ENCODE measurements at regions not wholly inside any gene's neighbourhood (a gene's known extent, or its start where the extent isn't known, plus 50 kb on each side); places are given as distances from the start of the nearest gene placed in this dataset.

GRCh38 chr13:52947921-52948373 lies 80.7 kb upstream of the OLFM4 start:
- Histone ChIP-seq H3K9me3 (no peaks in the 10 kb centered on the region), H3K27me3 (peaks cover 0 to 12% (median 0%) of the 10 kb centered on the region in 7 donors), H3K4me1 (peaks cover 0 to 23% (median 0%) of the 10 kb centered on the region in 9 donors), H3K4me3 (no peak overlapping the region), H3K36me3 (no peaks in the 10 kb centered on the region), H3K27ac (no peak overlapping the region)
- TF ChIP-seq, protein P1, sequence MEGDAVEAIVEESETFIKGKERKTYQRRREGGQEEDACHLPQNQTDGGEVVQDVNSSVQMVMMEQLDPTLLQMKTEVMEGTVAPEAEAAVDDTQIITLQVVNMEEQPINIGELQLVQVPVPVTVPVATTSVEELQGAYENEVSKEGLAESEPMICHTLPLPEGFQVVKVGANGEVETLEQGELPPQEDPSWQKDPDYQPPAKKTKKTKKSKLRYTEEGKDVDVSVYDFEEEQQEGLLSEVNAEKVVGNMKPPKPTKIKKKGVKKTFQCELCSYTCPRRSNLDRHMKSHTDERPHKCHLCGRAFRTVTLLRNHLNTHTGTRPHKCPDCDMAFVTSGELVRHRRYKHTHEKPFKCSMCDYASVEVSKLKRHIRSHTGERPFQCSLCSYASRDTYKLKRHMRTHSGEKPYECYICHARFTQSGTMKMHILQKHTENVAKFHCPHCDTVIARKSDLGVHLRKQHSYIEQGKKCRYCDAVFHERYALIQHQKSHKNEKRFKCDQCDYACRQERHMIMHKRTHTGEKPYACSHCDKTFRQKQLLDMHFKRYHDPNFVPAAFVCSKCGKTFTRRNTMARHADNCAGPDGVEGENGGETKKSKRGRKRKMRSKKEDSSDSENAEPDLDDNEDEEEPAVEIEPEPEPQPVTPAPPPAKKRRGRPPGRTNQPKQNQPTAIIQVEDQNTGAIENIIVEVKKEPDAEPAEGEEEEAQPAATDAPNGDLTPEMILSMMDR (IDR thresholded peaks at IDR 0.05), result no peak
- ATAC-seq (no peak), DNase-seq (no peak)
- intact Hi-C loops (cut with DNase I), result no loop called here
- 53 to 56% methylated on average over 4 of the region's 4 CpGs for WGBS, 2 donors

- H3K36me3 ChIP-seq, result no peaks in the 10 kb centered on the region
- 51 to 90% methylated on average over 3 of the region's 3 CpGs for WGBS, 2 donors
- H3K4me3 ChIP-seq, result no peak overlapping the region
- peaks cover 0 to 22% (median 0%) of the 10 kb centered on the region in 9 donors for H3K4me1 ChIP-seq
- TF ChIP-seq, protein P1 (IDR thresholded peaks at IDR 0.05), result no peak
- H3K27me3 ChIP-seq, result peaks cover 0 to 12% (median 0%) of the 10 kb centered on the region in 7 donors
- DNase-seq (no peak), ATAC-seq (no peak)
- no peaks in the 10 kb centered on the region for H3K9me3 ChIP-seq
- intact Hi-C loops (cut with DNase I), result no loop called here
- no peak overlapping the region for H3K27ac ChIP-seq
These were observed 83.3 kb upstream of the OLFM4 start for GRCh38 chr13:52945348-52945747.

DNA sequence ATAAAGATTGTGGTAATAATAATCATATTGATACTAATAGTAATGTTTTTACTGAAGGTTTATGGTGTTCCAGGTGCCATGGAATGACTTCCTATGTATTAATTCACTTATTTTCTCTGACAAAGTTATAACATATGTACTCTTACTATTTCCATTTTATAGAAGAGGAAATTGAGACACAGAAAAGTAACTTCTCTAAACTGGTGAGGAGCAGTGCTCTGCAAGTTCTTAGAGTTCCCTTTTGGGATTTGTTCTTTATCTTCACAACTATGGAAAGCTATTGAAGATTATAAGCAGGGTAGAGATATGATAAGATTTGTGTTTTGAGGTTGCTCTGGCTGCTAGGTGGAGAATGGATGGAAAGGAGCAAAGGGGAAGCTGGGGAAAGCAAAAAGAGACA lies 83.9 kb upstream of the OLFM4 start:
- Histone ChIP-seq H3K36me3 (no peaks in the 10 kb centered on the region), H3K4me3 (no peak overlapping the region), H3K9me3 (no peaks in the 10 kb centered on the region), H3K27me3 (peaks cover 0 to 16% (median 0%) of the 10 kb centered on the region in 7 donors), H3K27ac (no peak overlapping the region), H3K4me1 (peaks cover 0 to 16% (median 0%) of the 10 kb centered on the region in 9 donors)
- DNase-seq (no peak), ATAC-seq (no peak)
- intact Hi-C loops (cut with DNase I), result no loop called here
- TF ChIP-seq, protein P1 (IDR thresholded peaks at IDR 0.05), result no peak

DNA sequence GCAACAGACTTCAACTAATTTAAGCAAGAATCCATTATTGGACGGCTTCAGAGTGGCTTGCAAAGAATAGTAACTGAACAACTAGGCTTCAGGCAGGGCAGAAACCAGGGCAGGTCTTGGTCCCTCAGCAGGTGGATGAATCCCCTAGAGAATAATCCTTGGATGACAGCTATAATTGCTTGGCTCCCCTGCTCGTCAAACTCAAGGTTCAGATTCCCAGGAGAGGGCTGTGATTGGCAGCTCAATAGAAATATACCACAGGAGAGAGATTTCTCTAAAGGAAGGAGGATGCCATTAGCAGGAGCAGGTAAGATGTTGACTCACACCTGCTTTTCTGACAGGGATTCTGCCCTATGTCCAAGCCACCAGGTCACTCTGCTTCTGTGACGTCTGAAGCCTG lies 89.6 kb upstream of the PCDH8 start:
- intact Hi-C loops (cut with DNase I), result no loop called here
- ATAC-seq, result no peak
- H3K27me3 ChIP-seq, result peaks cover 0 to 17% (median 0%) of the 10 kb centered on the region in 7 donors
- TF ChIP-seq, protein P1 (IDR thresholded peaks at IDR 0.05), result no peak
- no peak overlapping the region for H3K4me3 ChIP-seq
- H3K27ac ChIP-seq, result no peak overlapping the region
- no peaks in the 10 kb centered on the region for H3K36me3 ChIP-seq
- DNase-seq, result no peak
- 66 to 69% methylated on average over 3 of the region's 3 CpGs for WGBS, 2 donors
- H3K9me3 ChIP-seq, result no peaks in the 10 kb centered on the region
- H3K4me1 ChIP-seq, result no peaks in the 10 kb centered on the region
